SK-N-SH treated with all-trans-retinoic acid at 6 μM for 48 hours (cell line): ENCODE measurements at regions not wholly inside any gene's neighbourhood (a gene's known extent, or its start where the extent isn't known, plus 50 kb on each side); places are given as distances from the start of the nearest gene placed in this dataset.

Experiments used
- BACH2 ChIP-seq: fragments of 250-450 bp; sonication (Bioruptor Pico); IDR thresholded peaks from 2 replicates; pipeline ENCODE4 v1.9.0; 2021; ENCODE audit warnings: mild to moderate bottlenecking, borderline replicate concordance
- CREB5 ChIP-seq: fragments of 250-450 bp; sonication (Bioruptor Pico); IDR thresholded peaks from 2 replicates; pipeline ENCODE4 v1.5.1; 2020; ENCODE audit warnings: low read depth, mild to moderate bottlenecking, moderate library complexity
- GLIS3 ChIP-seq: fragments of 250-450 bp; sonication (Bioruptor Pico); IDR thresholded peaks from 2 replicates; pipeline ENCODE4 v1.5.0; 2020; ENCODE audit warnings: mild to moderate bottlenecking, moderate library complexity
- ISL1 ChIP-seq: fragments of 250-450 bp; sonication (Bioruptor Pico); IDR thresholded peaks from 2 replicates; pipeline ENCODE4 v2.1.2; 2022; ENCODE audit warnings: mild to moderate bottlenecking, moderate library complexity
- PATZ1 ChIP-seq: fragments of 250-450 bp; sonication (Bioruptor Pico); IDR thresholded peaks from 2 replicates; pipeline ENCODE4 v1.8.0; 2020; ENCODE audit warnings: mild to moderate bottlenecking, moderate library complexity, borderline replicate concordance
- RARB ChIP-seq: fragments of 250-450 bp; sonication (Bioruptor Pico); IDR thresholded peaks from 2 replicates; pipeline ENCODE4 v1.8.0; 2021; ENCODE audit warnings: mild to moderate bottlenecking, moderate library complexity
- ZFP3 ChIP-seq: fragments of 250-450 bp; sonication (Bioruptor Pico); IDR thresholded peaks from 2 replicates; pipeline ENCODE4 v1.5.0; 2020; ENCODE audit warnings: mild to moderate bottlenecking, moderate library complexity
- ZFP30 ChIP-seq: fragments of 450-650 bp; formaldehyde crosslinking; IDR thresholded peaks from 2 replicates; pipeline ENCODE4 v1.5.0; 2022; ENCODE audit warnings: mild to moderate bottlenecking, moderate library complexity

- TF ChIP-seq PATZ1 = no peak
- TF ChIP-seq GLIS3 = no peak
- no peak for TF ChIP-seq ISL1 (CRISPR knock-in tag)
- TF ChIP-seq BACH2 (CRISPR knock-in tag) = no peak
- TF ChIP-seq ZFP30 (CRISPR knock-in tag) = no peak
- no peak for TF ChIP-seq CREB5 (CRISPR knock-in tag)
- no peak for TF ChIP-seq ZFP3
- no peak for TF ChIP-seq RARB (CRISPR knock-in tag)
Observed at GRCh38 chr9:4430432-4431261, 59.6 kb upstream of the SLC1A1 start.
